Neural crest cell (in vitro differentiated cells): ENCODE measurements at regions not wholly inside any gene's neighbourhood (a gene's known extent, or its start where the extent isn't known, plus 50 kb on each side); places are given as distances from the start of the nearest gene placed in this dataset.

Source experiments
- DNase-seq: peaks from one replicate; pipeline ENCODE4 v3.0.0; 2021; ENCODE audit warnings: low read depth, mixed read lengths, low spot score
- H3K27ac Mint-ChIP-seq: one replicate; pipeline ENCODE4 v1.8.0; 2021; ENCODE audit warnings: mild to moderate bottlenecking, mixed read lengths; ENCODE audit not compliant: unreplicated experiment
- H3K27me3 Mint-ChIP-seq: 2 replicates; pipeline ENCODE4 v1.8.0; 2021; ENCODE audit warnings: low read depth, mild to moderate bottlenecking, mixed read lengths
- H3K36me3 Mint-ChIP-seq: 2 replicates; pipeline ENCODE4 v1.8.0; 2021; ENCODE audit warnings: low read depth, mild to moderate bottlenecking, mixed read lengths
- H3K4me1 Mint-ChIP-seq: 2 replicates; pipeline ENCODE4 v1.8.0; 2021; ENCODE audit warnings: mixed read lengths
- H3K4me3 Mint-ChIP-seq: one replicate; pipeline ENCODE4 v1.8.0; 2021; ENCODE audit warnings: mild to moderate bottlenecking, mixed read lengths
- H3K9me3 Mint-ChIP-seq: 2 replicates; pipeline ENCODE4 v1.8.0; 2021; ENCODE audit warnings: mixed read lengths
- TF ChIP-seq, protein P1 (sequence below): fragments of 200-600 bp; sonication (generic); conservative IDR thresholded peaks from 2 replicates; pipeline ENCODE4 v1.5.0; 2021; ENCODE audit warnings: antibody characterized with exemption, mild to moderate bottlenecking

DNA sequence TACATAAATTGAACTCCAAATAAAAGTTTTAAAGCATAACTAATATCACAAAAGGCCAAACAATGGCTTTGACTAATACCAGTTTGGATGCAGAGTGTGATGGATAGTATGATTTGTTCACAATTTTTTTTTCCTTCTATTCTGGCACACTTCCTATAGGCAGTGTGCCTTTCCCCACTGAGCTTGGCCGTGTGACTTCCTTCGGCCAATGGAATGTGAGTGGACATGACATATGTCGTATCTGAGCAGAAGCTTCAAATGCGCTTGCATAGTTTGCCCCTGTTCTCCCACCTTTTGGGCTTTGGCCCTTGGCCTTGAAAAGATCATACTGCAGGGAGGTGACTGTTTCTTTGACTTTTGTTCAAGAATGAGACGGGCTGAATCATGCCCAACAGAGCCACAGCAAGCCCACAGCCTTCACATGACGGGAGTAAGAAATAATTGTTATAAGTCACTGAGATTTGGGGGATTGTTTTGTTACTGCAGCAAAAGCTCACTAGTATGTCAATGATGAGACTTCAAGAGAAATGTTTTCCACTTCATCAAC, 279.9 kb upstream of the NEBL start:
- TF ChIP-seq, protein P1, sequence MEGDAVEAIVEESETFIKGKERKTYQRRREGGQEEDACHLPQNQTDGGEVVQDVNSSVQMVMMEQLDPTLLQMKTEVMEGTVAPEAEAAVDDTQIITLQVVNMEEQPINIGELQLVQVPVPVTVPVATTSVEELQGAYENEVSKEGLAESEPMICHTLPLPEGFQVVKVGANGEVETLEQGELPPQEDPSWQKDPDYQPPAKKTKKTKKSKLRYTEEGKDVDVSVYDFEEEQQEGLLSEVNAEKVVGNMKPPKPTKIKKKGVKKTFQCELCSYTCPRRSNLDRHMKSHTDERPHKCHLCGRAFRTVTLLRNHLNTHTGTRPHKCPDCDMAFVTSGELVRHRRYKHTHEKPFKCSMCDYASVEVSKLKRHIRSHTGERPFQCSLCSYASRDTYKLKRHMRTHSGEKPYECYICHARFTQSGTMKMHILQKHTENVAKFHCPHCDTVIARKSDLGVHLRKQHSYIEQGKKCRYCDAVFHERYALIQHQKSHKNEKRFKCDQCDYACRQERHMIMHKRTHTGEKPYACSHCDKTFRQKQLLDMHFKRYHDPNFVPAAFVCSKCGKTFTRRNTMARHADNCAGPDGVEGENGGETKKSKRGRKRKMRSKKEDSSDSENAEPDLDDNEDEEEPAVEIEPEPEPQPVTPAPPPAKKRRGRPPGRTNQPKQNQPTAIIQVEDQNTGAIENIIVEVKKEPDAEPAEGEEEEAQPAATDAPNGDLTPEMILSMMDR = no peak

DNA sequence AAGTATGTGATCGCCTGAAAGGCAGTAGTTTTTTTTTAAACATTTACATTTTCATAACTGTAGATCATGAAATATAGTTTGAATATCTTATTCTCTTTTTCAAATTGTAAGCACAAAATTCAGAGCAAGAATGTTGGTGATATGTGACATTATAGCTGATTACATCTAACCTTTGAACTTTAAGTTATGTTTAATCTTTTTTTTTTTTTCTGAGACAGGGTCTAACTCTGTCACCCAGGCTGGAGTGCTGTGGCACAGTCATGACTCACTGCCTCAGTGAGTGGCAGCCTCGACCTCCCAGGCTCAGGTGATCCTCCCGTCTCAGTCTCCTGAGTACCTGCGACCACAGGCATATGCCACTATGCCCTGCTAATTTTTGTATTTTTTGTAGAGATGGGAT, 278.7 kb upstream of the NEBL start:
- H3K36me3 Mint-ChIP-seq = peaks cover 15% of the 10 kb centered on the region
- H3K4me1 Mint-ChIP-seq = peaks cover 40% of the 10 kb centered on the region
- H3K27ac Mint-ChIP-seq = no peak overlapping the region
- H3K4me3 Mint-ChIP-seq = peak overlapping the region; percentile 88
- TF ChIP-seq, protein P1 = no peak
- no peak for DNase-seq
- peaks cover 7% of the 10 kb centered on the region for H3K9me3 Mint-ChIP-seq
- H3K27me3 Mint-ChIP-seq = peaks cover 38% of the 10 kb centered on the region

More for the DNA sequence above, 279.9 kb upstream of the NEBL start:
- Mint-ChIP-seq H3K36me3 (peaks cover 15% of the 10 kb centered on the region), H3K9me3 (peaks cover 9% of the 10 kb centered on the region), H3K4me1 (peaks cover 40% of the 10 kb centered on the region), H3K4me3 (peak overlapping the region; percentile 47), H3K27me3 (peaks cover 35% of the 10 kb centered on the region), H3K27ac (no peak overlapping the region)
- DNase-seq = no peak

DNA sequence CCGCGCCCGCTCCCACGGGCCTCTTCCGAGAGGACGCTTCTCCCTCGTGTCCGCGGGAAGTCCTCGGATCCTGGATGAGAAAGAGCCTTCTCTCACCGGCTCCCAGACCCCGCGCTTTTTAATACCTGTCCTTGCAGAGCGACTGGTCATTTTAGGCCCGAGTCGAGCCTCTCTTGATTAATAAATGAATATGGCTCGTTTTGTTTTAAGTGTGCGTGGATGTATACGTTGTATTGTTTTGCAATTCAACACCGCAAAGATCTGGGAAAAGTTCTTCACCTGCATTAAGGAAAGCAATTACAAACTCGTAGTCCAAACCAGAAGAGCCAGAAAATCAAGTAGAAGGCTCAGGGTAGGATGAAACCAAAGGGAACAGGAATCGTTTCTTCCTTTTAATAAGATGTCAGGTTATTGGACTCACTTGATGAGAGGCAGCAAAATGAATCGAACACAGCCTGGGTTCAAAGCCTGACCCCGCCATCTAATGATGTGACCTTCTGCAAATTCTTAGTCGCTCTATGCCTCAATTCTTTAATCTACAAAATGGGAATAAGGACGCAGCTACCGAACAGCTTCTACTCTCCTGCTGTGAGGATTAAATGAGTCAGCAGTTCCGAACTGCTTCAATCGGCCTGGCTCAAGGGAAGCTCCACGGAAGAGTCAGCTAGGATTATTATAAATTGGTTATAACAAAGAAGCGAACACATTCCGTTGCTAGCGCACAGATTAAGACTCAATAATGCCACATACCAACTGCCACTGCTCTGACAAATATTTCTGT, 277.8 kb upstream of the NEBL start:
- no peak for DNase-seq
- TF ChIP-seq, protein P1 = no peak
- H3K36me3 Mint-ChIP-seq = peaks cover 8% of the 10 kb centered on the region
- H3K27me3 Mint-ChIP-seq = peaks cover 38% of the 10 kb centered on the region
- H3K4me3 Mint-ChIP-seq = peak overlapping the region; percentile 88
- H3K27ac Mint-ChIP-seq = no peak overlapping the region
- peaks cover 49% of the 10 kb centered on the region for H3K4me1 Mint-ChIP-seq
- H3K9me3 Mint-ChIP-seq = peaks cover 7% of the 10 kb centered on the region

DNA sequence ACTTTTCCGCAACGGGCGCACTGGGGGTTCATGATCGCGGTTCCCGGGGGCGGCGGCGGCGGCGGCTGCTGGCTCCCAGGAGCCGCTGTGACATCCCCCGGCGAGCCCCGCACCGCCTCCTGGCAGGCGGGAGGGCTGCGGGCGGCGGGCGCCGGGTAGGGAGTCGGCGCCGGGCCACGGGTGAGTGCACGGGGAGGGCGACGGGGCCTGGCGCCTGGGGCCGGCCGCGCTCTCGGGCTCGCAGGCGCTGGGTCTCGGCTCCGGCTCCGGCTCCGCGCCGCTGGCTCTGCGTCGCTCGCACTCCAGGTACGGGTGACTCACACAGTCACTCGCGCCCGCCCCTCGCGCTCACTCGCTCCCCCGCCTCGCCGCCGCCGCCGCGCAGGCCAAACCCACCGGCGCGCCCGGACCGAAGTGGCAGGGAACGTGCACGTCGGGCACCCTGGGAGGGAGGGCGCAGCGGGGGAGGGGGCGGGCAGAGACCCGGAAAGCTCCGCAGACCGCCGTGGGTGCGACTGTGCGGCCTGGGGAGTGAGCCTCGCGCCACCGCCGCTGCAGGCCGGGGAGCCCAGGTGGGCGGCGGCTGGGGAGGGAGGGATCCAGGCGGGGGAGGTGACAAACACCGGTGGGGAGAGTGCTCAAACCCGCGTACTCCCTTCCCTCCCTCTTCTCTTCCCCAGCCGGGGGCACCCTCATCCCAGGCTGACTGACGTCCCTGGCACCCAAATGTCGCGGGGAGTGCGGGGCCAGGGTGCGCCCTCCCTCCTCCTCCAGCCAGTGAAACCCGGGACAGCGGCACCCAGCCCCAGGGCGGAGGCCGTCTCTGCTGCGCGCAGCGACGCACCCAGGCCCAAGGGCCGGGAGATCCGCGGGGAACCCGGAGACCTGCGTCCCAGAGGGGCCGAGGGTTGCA, 276.9 kb upstream of the NEBL start:
- H3K36me3 Mint-ChIP-seq = peaks cover 2% of the 10 kb centered on the region
- H3K9me3 Mint-ChIP-seq = peaks cover 3% of the 10 kb centered on the region
- H3K27ac Mint-ChIP-seq = no peak overlapping the region
- DNase-seq = peak; percentile 33
- peaks cover 36% of the 10 kb centered on the region for H3K27me3 Mint-ChIP-seq
- peaks cover 57% of the 10 kb centered on the region for H3K4me1 Mint-ChIP-seq
- peak overlapping the region; percentile 90 for H3K4me3 Mint-ChIP-seq
- TF ChIP-seq, protein P1 = no peak

DNA sequence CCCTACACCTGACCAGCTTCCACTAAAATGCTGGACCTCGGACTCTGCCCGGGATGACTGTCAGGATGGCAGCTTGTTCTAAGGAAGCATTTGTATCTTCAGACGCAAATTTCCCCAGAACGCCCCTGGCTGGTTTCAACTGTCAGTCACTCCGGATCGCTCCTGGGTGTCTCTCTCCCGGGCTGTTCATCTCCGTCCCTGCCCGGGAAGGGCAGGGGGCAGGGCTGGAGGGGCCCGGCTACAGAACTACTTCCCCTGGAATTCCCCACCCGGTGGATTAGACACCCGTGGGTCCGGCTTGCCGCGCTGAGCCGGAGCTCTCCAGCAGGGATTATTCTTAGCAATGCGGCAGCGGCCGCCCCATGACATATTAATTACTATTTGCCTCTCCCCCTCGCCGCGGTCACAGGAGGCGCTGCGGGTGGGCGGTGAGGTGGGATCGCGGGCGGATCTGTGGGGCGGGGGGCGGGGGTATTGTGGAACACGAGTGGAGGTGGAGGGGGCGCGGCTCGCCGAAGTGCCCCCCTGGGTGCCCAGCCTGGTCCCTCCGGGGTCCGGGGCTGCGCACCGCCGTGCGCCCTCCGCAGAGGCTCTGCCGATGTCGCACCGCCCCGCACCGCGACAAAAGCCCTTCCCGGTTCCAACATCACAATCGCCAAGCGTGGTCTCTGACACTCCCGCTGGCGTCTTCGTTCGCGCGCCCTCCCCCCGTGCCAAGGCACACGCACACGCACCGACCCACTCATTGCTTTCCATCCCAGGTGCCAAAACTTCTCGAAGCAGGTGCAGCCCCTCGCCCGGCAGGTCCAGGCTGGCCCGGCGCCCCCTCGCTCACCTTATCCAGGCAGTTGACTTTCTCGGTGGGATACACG, 276.1 kb upstream of the NEBL start:
- DNase-seq = peak; percentile 22
- TF ChIP-seq, protein P1 = peak; percentile 19
- H3K36me3 Mint-ChIP-seq = peaks cover under 1% of the 10 kb centered on the region
- H3K27ac Mint-ChIP-seq = no peak overlapping the region
- peaks cover 58% of the 10 kb centered on the region for H3K4me1 Mint-ChIP-seq
- H3K9me3 Mint-ChIP-seq = peaks cover 3% of the 10 kb centered on the region
- H3K4me3 Mint-ChIP-seq = peak overlapping the region; percentile 90
- peaks cover 36% of the 10 kb centered on the region for H3K27me3 Mint-ChIP-seq
